ENCODE measurements at regions not wholly inside any gene's neighbourhood (a gene's known extent, or its start where the extent isn't known, plus 50 kb on each side); places are given as distances from the start of the nearest gene placed in this dataset.

DNA sequence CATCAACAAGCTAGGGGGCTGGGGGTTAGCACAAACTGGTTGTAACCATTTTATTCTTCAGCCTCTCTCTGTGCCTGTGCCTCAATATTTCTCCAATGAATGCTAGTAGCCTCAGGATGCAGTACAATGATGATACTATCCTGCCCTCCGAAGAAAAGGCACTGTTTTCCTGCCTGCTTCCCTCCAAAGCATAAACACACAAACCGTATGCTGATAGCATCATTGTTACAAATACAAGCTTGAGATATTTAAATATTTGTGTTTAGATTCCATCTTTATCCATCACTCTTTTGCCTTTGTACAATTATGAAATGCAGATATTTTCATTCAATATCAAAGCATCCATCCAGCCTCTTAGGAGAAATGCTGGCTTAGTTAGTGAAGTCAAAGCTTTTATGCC lies 404.8 kb downstream of the DUSP10 start:
- POLR2A ChIA-PET, result no interaction called here
- Histone ChIP-seq H3K27ac (ENCODE audit: low read depth in 2 of 2, low read length in 1 of 2) (no peak overlapping the region; a peak in 1 of 4 replicates), H3K4me3 (ENCODE audit: low read depth in 2 of 2, low read length in 1 of 2) (no peak overlapping the region), H4K20me1 (ENCODE audit: insufficient read depth) (no peaks in the 10 kb centered on the region), H3K36me3 (replicated peaks in 1 of 2; ENCODE audit: control insufficient read depth in 1 of 2, insufficient read depth in 2 of 2, low read length in 1 of 2) (no peaks in the 10 kb centered on the region), H3K9ac (no peak overlapping the region), H3F3A (replicated peaks; ENCODE audit: insufficient read depth) (peaks cover 5% of the 10 kb centered on the region), H3K9me2 (no peaks in the 10 kb centered on the region), H3K27me3 (ENCODE audit: insufficient read depth) (no peaks in the 10 kb centered on the region), H3K9me3 (peaks cover 4% of the 10 kb centered on the region), H3K4me1 (ENCODE audit: control insufficient read depth in 1 of 2, insufficient read depth in 2 of 2, low read depth in 1 of 2, low read length in 1 of 2) (peaks cover 19 to 20% of the 10 kb centered on the region in 2 experiments), H3K4me2 (no peak overlapping the region), H2AFZ (ENCODE audit: low read depth) (no peak overlapping the region), H3K79me2 (ENCODE audit: insufficient read depth) (no peaks in the 10 kb centered on the region)
- TF ChIP-seq MEF2A (IDR thresholded peaks at IDR 0.05; ENCODE audit: borderline replicate concordance, low read depth), result no peak
- no peak for TF ChIP-seq FOSL2 (IDR thresholded peaks at IDR 0.05; ENCODE audit: borderline replicate concordance, low read depth)
- TF ChIP-seq FOXM1 (IDR thresholded peaks at IDR 0.05; ENCODE audit: low read depth), result no peak
- no peak for TF ChIP-seq IRF3 (IDR thresholded peaks at IDR 0.05; ENCODE audit: low read depth, low read length)
- TF ChIP-seq ELF1 (IDR thresholded peaks at IDR 0.05), result no peak
- TF ChIP-seq FOXJ3 (CRISPR knock-in tag; IDR thresholded peaks at IDR 0.05), result no peak
- no peak for TF ChIP-seq USF2 (IDR thresholded peaks at IDR 0.05; ENCODE audit: borderline replicate concordance, low read depth, low read length)
- no peak for TF ChIP-seq RFX5 (IDR thresholded peaks at IDR 0.05; ENCODE audit: low read length)
- no peak for TF ChIP-seq NFIC (IDR thresholded peaks at IDR 0.05; ENCODE audit: borderline replicate concordance)
- TF ChIP-seq RCOR1 (IDR thresholded peaks at IDR 0.05; ENCODE audit: low read length), result no peak
- no peak for TF ChIP-seq TAF1 (IDR thresholded peaks at IDR 0.05; ENCODE audit: borderline replicate concordance, low read depth, low read length)
- TF ChIP-seq EZH2phosphoT487 (IDR thresholded peaks at IDR 0.05; ENCODE audit: borderline replicate concordance, low read depth), result no peak
- DNase-seq, result no peak
- 83% methylated on average over 2 of the region's 2 CpGs for WGBS (ENCODE audit: low lambda C conversion rate)
- CTCF ChIA-PET, result interaction anchor here (0.6 to 1.2 kb wide), 2 partner anchors 11 to 142 kb away, joined by 3 read pairs; no protein-coding TSS in a partner anchor

DNA sequence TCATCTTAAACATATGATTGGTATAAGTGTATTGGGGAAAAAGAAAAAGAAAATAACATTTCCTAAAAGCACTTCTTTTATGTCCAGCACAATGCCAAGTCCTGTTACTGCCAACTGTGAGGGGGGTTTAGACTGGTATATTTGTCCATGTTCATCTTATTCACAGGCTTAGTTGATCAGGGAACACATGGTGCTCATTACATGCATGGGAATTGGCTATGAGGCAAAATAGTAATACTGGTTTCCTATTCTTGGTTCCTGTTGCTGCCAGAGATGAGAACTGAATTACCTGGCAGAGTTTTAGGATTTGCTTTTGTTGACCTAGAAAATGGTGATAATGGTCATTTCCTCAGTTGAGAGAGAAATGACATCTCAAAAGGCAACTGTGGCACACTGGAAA lies 398.8 kb downstream of the DUSP10 start:
- DNase-seq, result no peak
- Histone ChIP-seq H3K9ac (no peak overlapping the region), H3K79me2 (ENCODE audit: insufficient read depth) (no peaks in the 10 kb centered on the region), H4K20me1 (ENCODE audit: insufficient read depth) (no peaks in the 10 kb centered on the region), H3K36me3 (replicated peaks in 1 of 2; ENCODE audit: control insufficient read depth in 1 of 2, insufficient read depth in 2 of 2, low read length in 1 of 2) (no peaks in the 10 kb centered on the region), H3K27ac (ENCODE audit: low read depth in 2 of 2, low read length in 1 of 2) (no peak overlapping the region), H3K4me2 (no peak overlapping the region), H3K4me1 (ENCODE audit: control insufficient read depth in 1 of 2, insufficient read depth in 2 of 2, low read depth in 1 of 2, low read length in 1 of 2) (peaks cover 0 to 6% of the 10 kb centered on the region in 2 experiments; a peak in 2 of 4 replicates), H3F3A (replicated peaks; ENCODE audit: insufficient read depth) (no peaks in the 10 kb centered on the region), H2AFZ (ENCODE audit: low read depth) (no peak overlapping the region), H3K27me3 (ENCODE audit: insufficient read depth) (no peaks in the 10 kb centered on the region), H3K9me2 (no peaks in the 10 kb centered on the region), H3K4me3 (ENCODE audit: low read depth in 2 of 2, low read length in 1 of 2) (no peak overlapping the region), H3K9me3 (no peaks in the 10 kb centered on the region)
- no peak for TF ChIP-seq MEF2A (IDR thresholded peaks at IDR 0.05; ENCODE audit: borderline replicate concordance, low read depth)
- no peak for TF ChIP-seq PBX3 (IDR thresholded peaks at IDR 0.05)
- TF ChIP-seq YY1 (IDR thresholded peaks at IDR 0.05; ENCODE audit: low read depth), result no peak
- TF ChIP-seq TCF12 (IDR thresholded peaks at IDR 0.05), result no peak
- no peak for TF ChIP-seq IRF3 (IDR thresholded peaks at IDR 0.05; ENCODE audit: low read depth, low read length)
- ChIA-PET POLR2A (no interaction called here), CTCF (interaction anchor here (1.2 kb wide), 1 partner anchor 79 kb away, joined by 3 read pairs; no protein-coding TSS in a partner anchor)
